ENCODE measurements at regions not wholly inside any gene's neighbourhood (a gene's known extent, or its start where the extent isn't known, plus 50 kb on each side); places are given as distances from the start of the nearest gene placed in this dataset.

DNA sequence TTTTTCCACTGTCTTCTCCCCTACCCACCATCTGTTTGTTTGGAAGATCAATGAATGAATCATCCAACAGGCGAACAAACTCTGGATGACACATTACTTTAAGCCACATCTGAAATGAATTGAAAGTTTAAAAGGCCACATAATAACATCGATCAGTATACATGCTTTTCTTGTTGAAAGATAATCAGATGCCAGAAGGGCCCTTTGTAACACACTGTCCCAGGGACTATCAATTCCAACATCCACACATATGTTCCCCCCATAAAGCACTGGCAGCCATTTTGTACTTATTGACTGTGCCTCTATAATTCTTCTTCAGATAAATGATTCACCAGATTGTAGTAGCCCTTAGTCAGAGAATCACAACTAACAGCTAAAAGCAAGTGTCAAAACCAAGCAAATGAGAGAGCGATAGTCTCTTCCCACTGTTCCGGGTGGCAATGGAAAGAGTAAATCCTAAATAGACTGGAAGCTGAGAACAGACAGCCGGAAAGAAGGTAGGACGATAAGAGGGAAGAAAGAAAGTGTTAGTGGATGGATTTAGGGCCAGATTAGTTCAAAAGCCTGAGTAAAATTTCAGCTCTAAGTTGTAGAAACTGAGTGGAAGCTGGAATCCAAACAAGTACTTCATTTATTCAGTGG is 184.9 kb upstream of the TENT5A start:
- Histone ChIP-seq H3K4ac (replicated peaks; ENCODE audit: insufficient read length, low read depth, low read length) (no peak overlapping the region), H2BK15ac (ENCODE audit: low read length) (no peak overlapping the region), H2BK120ac (replicated peaks; ENCODE audit: low read depth, low read length) (no peak overlapping the region), H4K5ac (ENCODE audit: insufficient read length, low read depth, low read length) (no peak overlapping the region), H2BK20ac (ENCODE audit: low read length) (no peak overlapping the region), H2AFZ (ENCODE audit: low read length) (no peak overlapping the region), H3K14ac (ENCODE audit: insufficient read length) (no peak overlapping the region), H3K9ac (replicated peaks in 1 of 4; ENCODE audit: extremely low read depth in 1 of 4, low read depth in 3 of 4, low read length in 3 of 4) (no peak overlapping the region), H3K79me1 (ENCODE audit: low read depth, low read length) (no peaks in the 10 kb centered on the region), H3K4me1 (replicated peaks in 1 of 4; ENCODE audit: control insufficient read depth in 3 of 4, insufficient read depth in 4 of 4, low read length in 3 of 4) (no peaks in the 10 kb centered on the region; a peak in 1 of 7 replicates), H3K18ac (ENCODE audit: extremely low read depth, low read length) (no peak overlapping the region), H4K20me1 (replicated peaks in 1 of 2; ENCODE audit: control insufficient read depth in 1 of 2, insufficient read depth in 2 of 2, low read length in 2 of 2) (no peaks in the 10 kb centered on the region), H2BK12ac (ENCODE audit: low read depth, low read length) (no peak overlapping the region), H3K79me2 (ENCODE audit: control insufficient read depth in 1 of 2, insufficient read depth in 2 of 2, low read length in 2 of 2) (no peaks in the 10 kb centered on the region), H3K36me3 (ENCODE audit: control insufficient read depth in 2 of 4, insufficient read depth in 4 of 4, low read length in 3 of 4) (no peaks in the 10 kb centered on the region), H3K27ac (ENCODE audit: low read depth, low read length) (no peak overlapping the region), H2AK5ac (ENCODE audit: low read depth, low read length) (no peak overlapping the region), H3K9me3 (ENCODE audit: insufficient read depth in 2 of 2, low read depth in 1 of 2, low read length in 1 of 2) (no peaks in the 10 kb centered on the region), H4K91ac (replicated peaks; ENCODE audit: insufficient read length, low read length) (no peak overlapping the region), H3K27me3 (replicated peaks in 1 of 4; ENCODE audit: control insufficient read depth in 3 of 4, extremely low read depth in 1 of 4, insufficient read depth in 3 of 4, low read length in 3 of 4) (no peaks in the 10 kb centered on the region), H3K23me2 (ENCODE audit: low read depth, low read length) (no peaks in the 10 kb centered on the region), H2BK5ac (ENCODE audit: low read depth, low read length) (no peak overlapping the region), H3K23ac (ENCODE audit: insufficient read length) (no peak overlapping the region), H3K4me3 (ENCODE audit: extremely low read depth in 1 of 4, insufficient read depth in 2 of 4, low read depth in 3 of 4, low read length in 4 of 4) (no peak overlapping the region), H4K8ac (ENCODE audit: extremely low read depth, insufficient read depth, low read length) (no peak overlapping the region), H3K4me2 (ENCODE audit: insufficient read depth in 1 of 2, low read depth in 2 of 2, low read length in 2 of 2) (no peak overlapping the region), H3K56ac (replicated peaks; ENCODE audit: insufficient read length, low read depth, low read length) (no peak overlapping the region)
- FAIRE-seq (no peak), DNase-seq (ENCODE audit: low read depth in 1 of 2, low spot score in 2 of 2) (no peak)
- 86% methylated on average over 6 of the region's 6 CpGs; no CpG with 5 or more reads in 1 of the 2 experiments for WGBS, 2 experiments (ENCODE audit: extremely low coverage in 1 of 2, insufficient coverage in 1 of 2, insufficient read length in 1 of 2, insufficient replicate concordance in 2 of 2, low coverage in 1 of 2, low lambda C conversion rate in 2 of 2, missing lambda C conversion rate in 1 of 2)
- POLR2A ChIA-PET (ENCODE audit: partially characterized antibody): no interaction called here
- CTCF ChIA-PET (ENCODE audit: partially characterized antibody): interaction anchor here (1.1 kb wide), 1 partner anchor 69 kb away, joined by 3 read pairs; no protein-coding TSS in a partner anchor
- no peak for TF ChIP-seq SRF (IDR thresholded peaks at IDR 0.05; ENCODE audit: low read depth, low read length)
- TF ChIP-seq CTBP2 (IDR thresholded peaks at IDR 0.05; ENCODE audit: borderline replicate concordance, insufficient read depth, insufficient read length, low read length): no peak
- TF ChIP-seq CBX5 (IDR thresholded peaks at IDR 0.05; ENCODE audit: low read depth, low read length): no peak
- TF ChIP-seq, protein P1, sequence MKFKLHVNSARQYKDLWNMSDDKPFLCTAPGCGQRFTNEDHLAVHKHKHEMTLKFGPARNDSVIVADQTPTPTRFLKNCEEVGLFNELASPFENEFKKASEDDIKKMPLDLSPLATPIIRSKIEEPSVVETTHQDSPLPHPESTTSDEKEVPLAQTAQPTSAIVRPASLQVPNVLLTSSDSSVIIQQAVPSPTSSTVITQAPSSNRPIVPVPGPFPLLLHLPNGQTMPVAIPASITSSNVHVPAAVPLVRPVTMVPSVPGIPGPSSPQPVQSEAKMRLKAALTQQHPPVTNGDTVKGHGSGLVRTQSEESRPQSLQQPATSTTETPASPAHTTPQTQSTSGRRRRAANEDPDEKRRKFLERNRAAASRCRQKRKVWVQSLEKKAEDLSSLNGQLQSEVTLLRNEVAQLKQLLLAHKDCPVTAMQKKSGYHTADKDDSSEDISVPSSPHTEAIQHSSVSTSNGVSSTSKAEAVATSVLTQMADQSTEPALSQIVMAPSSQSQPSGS (IDR thresholded peaks at IDR 0.05; ENCODE audit: low read length): no peak

All from H1 (cell line).